HCT116 (cell line): ENCODE measurements at regions not wholly inside any gene's neighbourhood (a gene's known extent, or its start where the extent isn't known, plus 50 kb on each side); places are given as distances from the start of the nearest gene placed in this dataset.

Source experiments
- ATF3 ChIP-seq: IDR thresholded peaks from 2 replicates; pipeline ENCODE4 v1.6.1; 2012
- EGR1 ChIP-seq: IDR thresholded peaks from 2 replicates; pipeline ENCODE4 v1.6.1; 2012; ENCODE audit warnings: low read depth
- EZH2 ChIP-seq: fragments of 200-600 bp; sonication (generic); IDR thresholded peaks from 2 replicates; pipeline ENCODE4 v1.6.1; 2017; ENCODE audit warnings: antibody characterized with exemption, mixed run types
- EZH2phosphoT487 ChIP-seq: fragments of 200-600 bp; IDR thresholded peaks from 2 replicates; pipeline ENCODE4 v1.6.1; 2018; ENCODE audit warnings: antibody characterized with exemption, borderline replicate concordance
- POLR2AphosphoS5 ChIP-seq: IDR thresholded peaks from 2 replicates; pipeline ENCODE4 v1.6.1; 2011; ENCODE audit warnings: mild to moderate bottlenecking, low read depth, low read length, moderate library complexity
- REST ChIP-seq: IDR thresholded peaks from 2 replicates; pipeline ENCODE4 v1.6.1; 2012; ENCODE audit warnings: low read depth
- SP1 ChIP-seq: IDR thresholded peaks from 2 replicates; pipeline ENCODE4 v1.6.1; 2012; ENCODE audit warnings: low read depth
- SRF ChIP-seq: IDR thresholded peaks from 2 replicates; pipeline ENCODE4 v1.6.1; 2012; ENCODE audit warnings: low read depth
- YY1 ChIP-seq: IDR thresholded peaks from 2 replicates; pipeline ENCODE4 v1.6.1; 2011; ENCODE audit warnings: low read length, low read depth, moderate library complexity, mild to moderate bottlenecking; ENCODE audit not compliant: insufficient replicate concordance; ENCODE audit errors: extremely low read depth
- ZBTB33 ChIP-seq: IDR thresholded peaks from 2 replicates; pipeline ENCODE4 v1.6.1; 2011; ENCODE audit warnings: mild to moderate bottlenecking, low read length, moderate library complexity; ENCODE audit not compliant: insufficient replicate concordance; ENCODE audit errors: extremely low read depth

GRCh38 chr15:39323706-39324105, 257.2 kb upstream of the THBS1 start (continued):
- TF ChIP-seq REST = no peak
- TF ChIP-seq EZH2phosphoT487 = no peak
- no peak for TF ChIP-seq EGR1
- TF ChIP-seq YY1 = no peak
- no peak for TF ChIP-seq SP1
- no peak for TF ChIP-seq SRF
- no peak for TF ChIP-seq ZBTB33
- no peak for TF ChIP-seq ATF3
- TF ChIP-seq EZH2 = no peak
- TF ChIP-seq POLR2AphosphoS5 = no peak
